Fibroblast of skin of scalp (primary cell): ENCODE measurements at regions not wholly inside any gene's neighbourhood (a gene's known extent, or its start where the extent isn't known, plus 50 kb on each side); places are given as distances from the start of the nearest gene placed in this dataset.
"Not testable (repeated sequence)": the region's sequence is repeated elsewhere in the genome, so short reads cannot be mapped to it uniquely, and the experiment has no call there.

Source experiments
- DNase-seq: peaks from one replicate; pipeline ENCODE4 v3.0.0-alpha.2; 2013

- no peak for DNase-seq
These were observed 103.3 kb upstream of the ARMC3 start for GRCh38 chr10:22824520-22824919.

- peak; percentile 86 for DNase-seq
These were observed 104.7 kb upstream of the ARMC3 start for GRCh38 chr10:22823109-22823508.

GRCh38 chr10:22821921-22822320 is 105.9 kb upstream of the ARMC3 start:
- DNase-seq: not testable (repeated sequence)

GRCh38 chr10:22821501-22821900 is 106.4 kb upstream of the ARMC3 start:
- peak; percentile 89 for DNase-seq

GRCh38 chr10:22816298-22816653 is 101.9 kb upstream of the PIP4K2A start:
- peak; percentile 91 for DNase-seq

GRCh38 chr10:22810643-22811465 is 96.5 kb upstream of the PIP4K2A start:
- DNase-seq: peak; percentile 48

- no peak for DNase-seq
These were observed 92.9 kb upstream of the PIP4K2A start for GRCh38 chr10:22807238-22807637.

GRCh38 chr10:22805304-22805703 is 90.9 kb upstream of the PIP4K2A start:
- peak; percentile 83 for DNase-seq

- DNase-seq: peak; percentile 88
These were observed 89.0 kb upstream of the PIP4K2A start for GRCh38 chr10:22803261-22803885.

GRCh38 chr10:22801785-22802184 is 87.4 kb upstream of the PIP4K2A start:
- DNase-seq: no peak

- not testable (repeated sequence) for DNase-seq
These were observed 83.4 kb upstream of the PIP4K2A start for GRCh38 chr10:22797796-22798195.

- peak; percentile 20 for DNase-seq
These were observed 81.2 kb upstream of the PIP4K2A start for GRCh38 chr10:22795546-22795945.

GRCh38 chr10:22792161-22792560 is 77.8 kb upstream of the PIP4K2A start:
- no peak for DNase-seq

GRCh38 chr10:22791665-22792064 is 77.3 kb upstream of the PIP4K2A start:
- DNase-seq: no peak

- no peak for DNase-seq
These were observed 70.3 kb upstream of the PIP4K2A start for GRCh38 chr10:22784668-22785067.

- no peak for DNase-seq
These were observed 69.4 kb upstream of the PIP4K2A start for GRCh38 chr10:22783807-22784206.

- DNase-seq: no peak
These were observed 66.1 kb upstream of the PIP4K2A start for GRCh38 chr10:22780474-22780885.

- peak; percentile 25 for DNase-seq
These were observed 65.1 kb upstream of the PIP4K2A start for GRCh38 chr10:22779331-22780019.

GRCh38 chr10:22774102-22774501 is 59.7 kb upstream of the PIP4K2A start:
- DNase-seq: no peak

GRCh38 chr10:22771631-22772030 is 57.3 kb upstream of the PIP4K2A start:
- DNase-seq: not testable (repeated sequence)

GRCh38 chr10:22770270-22770669 is 55.9 kb upstream of the PIP4K2A start:
- no peak for DNase-seq

GRCh38 chr10:22767859-22768258 is 53.5 kb upstream of the PIP4K2A start:
- DNase-seq: no peak

- DNase-seq: no peak
These were observed 52.3 kb upstream of the PIP4K2A start for GRCh38 chr10:22766693-22767092.
